ENCODE measurements at regions not wholly inside any gene's neighbourhood (a gene's known extent, or its start where the extent isn't known, plus 50 kb on each side); places are given as distances from the start of the nearest gene placed in this dataset.

- Histone ChIP-seq H3K4me3 (ENCODE audit: low read depth in 2 of 2, low read length in 2 of 2) (no peak overlapping the region), H3K27me3 (ENCODE audit: control insufficient read depth, insufficient read depth, low read length) (no peaks in the 10 kb centered on the region), H3K27ac (ENCODE audit: low read length) (no peak overlapping the region), H3K36me3 (ENCODE audit: control insufficient read depth, insufficient read depth, low read length) (no peaks in the 10 kb centered on the region), H3K4me1 (ENCODE audit: control insufficient read depth, insufficient read depth, low read length) (no peaks in the 10 kb centered on the region), H3K9me3 (ENCODE audit: control insufficient read depth, insufficient read depth, low read depth, low read length) (no peaks in the 10 kb centered on the region)
- TF ChIP-seq, protein P1, sequence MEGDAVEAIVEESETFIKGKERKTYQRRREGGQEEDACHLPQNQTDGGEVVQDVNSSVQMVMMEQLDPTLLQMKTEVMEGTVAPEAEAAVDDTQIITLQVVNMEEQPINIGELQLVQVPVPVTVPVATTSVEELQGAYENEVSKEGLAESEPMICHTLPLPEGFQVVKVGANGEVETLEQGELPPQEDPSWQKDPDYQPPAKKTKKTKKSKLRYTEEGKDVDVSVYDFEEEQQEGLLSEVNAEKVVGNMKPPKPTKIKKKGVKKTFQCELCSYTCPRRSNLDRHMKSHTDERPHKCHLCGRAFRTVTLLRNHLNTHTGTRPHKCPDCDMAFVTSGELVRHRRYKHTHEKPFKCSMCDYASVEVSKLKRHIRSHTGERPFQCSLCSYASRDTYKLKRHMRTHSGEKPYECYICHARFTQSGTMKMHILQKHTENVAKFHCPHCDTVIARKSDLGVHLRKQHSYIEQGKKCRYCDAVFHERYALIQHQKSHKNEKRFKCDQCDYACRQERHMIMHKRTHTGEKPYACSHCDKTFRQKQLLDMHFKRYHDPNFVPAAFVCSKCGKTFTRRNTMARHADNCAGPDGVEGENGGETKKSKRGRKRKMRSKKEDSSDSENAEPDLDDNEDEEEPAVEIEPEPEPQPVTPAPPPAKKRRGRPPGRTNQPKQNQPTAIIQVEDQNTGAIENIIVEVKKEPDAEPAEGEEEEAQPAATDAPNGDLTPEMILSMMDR (IDR thresholded peaks at IDR 0.05): no peak
- TF ChIP-seq POLR2AphosphoS5 (IDR thresholded peaks at IDR 0.05; ENCODE audit: low read depth, low read length): no peak
- TF ChIP-seq SIN3A (IDR thresholded peaks at IDR 0.05; ENCODE audit: borderline replicate concordance, insufficient read depth, low read depth, low read length): no peak
- no peak for TF ChIP-seq REST (IDR thresholded peaks at IDR 0.05; ENCODE audit: insufficient read depth in 1 of 2, low read depth in 2 of 2, low read length in 1 of 2)
- TF ChIP-seq TCF7L2 (IDR thresholded peaks at IDR 0.05; ENCODE audit: low read depth, low read length): no peak
- CTCF ChIA-PET: no interaction called here
- POLR2A ChIA-PET: no interaction called here
- BruUV-seq (replicated peaks): no TSS peak
- intact Hi-C loops (cut with micrococcal nuclease; ENCODE audit: unreplicated experiment): no loop called here
- ATAC-seq (no peak), DNase-seq (ENCODE audit: low read depth, low spot score) (no peak)
- in situ Hi-C loops (cut with HindIII; ENCODE audit: low pct_unique_long_range_greater_than_20kb, low sequenced_read_pairs): no loop called here
Observed at GRCh38 chrX:45584717-45585116, 384.0 kb upstream of the DIPK2B start.

- in situ Hi-C loops (cut with HindIII; ENCODE audit: low pct_unique_long_range_greater_than_20kb, low sequenced_read_pairs): no loop called here
- no TSS peak for BruUV-seq (replicated peaks)
- no peaks in the 10 kb centered on the region for H3K36me3 ChIP-seq (ENCODE audit: control insufficient read depth, insufficient read depth, low read length)
- ChIA-PET POLR2A (no interaction called here), CTCF (no interaction called here)
- H3K4me1 ChIP-seq (ENCODE audit: control insufficient read depth, insufficient read depth, low read length): no peaks in the 10 kb centered on the region
- DNase-seq (ENCODE audit: low read depth, low spot score) (no peak), ATAC-seq (no peak)
- intact Hi-C loops (cut with micrococcal nuclease; ENCODE audit: unreplicated experiment): no loop called here
- no peaks in the 10 kb centered on the region for H3K27me3 ChIP-seq (ENCODE audit: control insufficient read depth, insufficient read depth, low read length)
- no peaks in the 10 kb centered on the region for H3K9me3 ChIP-seq (ENCODE audit: control insufficient read depth, insufficient read depth, low read depth, low read length)
- H3K4me3 ChIP-seq (ENCODE audit: low read depth in 2 of 2, low read length in 2 of 2): no peak overlapping the region
- TF ChIP-seq POLR2AphosphoS5 (IDR thresholded peaks at IDR 0.05; ENCODE audit: low read depth, low read length): no peak
- no peak for TF ChIP-seq TCF7L2 (IDR thresholded peaks at IDR 0.05; ENCODE audit: low read depth, low read length)
- H3K27ac ChIP-seq (ENCODE audit: low read length): no peak overlapping the region
Observed at GRCh38 chrX:45577361-45577760, 376.7 kb upstream of the DIPK2B start.

DNA sequence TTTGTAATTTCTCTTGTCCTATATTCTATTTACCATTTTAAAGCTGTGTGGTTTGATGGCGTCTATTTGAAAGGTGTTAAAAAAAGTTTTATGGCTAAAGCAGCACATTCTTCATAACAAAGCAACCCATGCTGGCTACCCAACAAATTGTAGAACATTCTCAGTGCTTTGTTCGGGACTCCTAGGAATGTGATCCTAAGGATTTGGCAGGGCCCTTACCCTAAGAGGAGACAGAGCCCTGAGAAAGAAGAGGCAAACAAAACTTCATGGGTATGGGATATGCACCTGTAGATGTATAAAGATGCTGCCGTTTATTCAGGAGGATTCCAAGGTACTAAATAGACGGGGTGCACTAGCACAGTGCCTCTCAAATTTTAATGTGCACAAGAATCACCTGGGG, 370.8 kb upstream of the DIPK2B start:
- intact Hi-C loops (cut with micrococcal nuclease; ENCODE audit: unreplicated experiment): no loop called here
- no peaks in the 10 kb centered on the region for H3K36me3 ChIP-seq (ENCODE audit: control insufficient read depth, insufficient read depth, low read length)
- no TSS peak for BruUV-seq (replicated peaks)
- H3K27me3 ChIP-seq (ENCODE audit: control insufficient read depth, insufficient read depth, low read length): no peaks in the 10 kb centered on the region
- no peak for TF ChIP-seq POLR2AphosphoS5 (IDR thresholded peaks at IDR 0.05; ENCODE audit: low read depth, low read length)
- TF ChIP-seq, protein P1 (IDR thresholded peaks at IDR 0.05): no peak
- TF ChIP-seq REST (IDR thresholded peaks at IDR 0.05; ENCODE audit: insufficient read depth in 1 of 2, low read depth in 2 of 2, low read length in 1 of 2): no peak
- no peak for TF ChIP-seq SIN3A (IDR thresholded peaks at IDR 0.05; ENCODE audit: borderline replicate concordance, insufficient read depth, low read depth, low read length)
- TF ChIP-seq TCF7L2 (IDR thresholded peaks at IDR 0.05; ENCODE audit: low read depth, low read length): no peak
- in situ Hi-C loops (cut with HindIII; ENCODE audit: low pct_unique_long_range_greater_than_20kb, low sequenced_read_pairs): no loop called here
- no peaks in the 10 kb centered on the region for H3K4me1 ChIP-seq (ENCODE audit: control insufficient read depth, insufficient read depth, low read length)
- no peak overlapping the region for H3K4me3 ChIP-seq (ENCODE audit: low read depth in 2 of 2, low read length in 2 of 2)
- no peak for DNase-seq (ENCODE audit: low read depth, low spot score)
- POLR2A ChIA-PET: no interaction called here
- no peak overlapping the region for H3K27ac ChIP-seq (ENCODE audit: low read length)
- ATAC-seq: no peak
- CTCF ChIA-PET: no interaction called here
- no peaks in the 10 kb centered on the region for H3K9me3 ChIP-seq (ENCODE audit: control insufficient read depth, insufficient read depth, low read depth, low read length)

All from Panc1 (cell line).